LNCaP clone FGC (cell line): ENCODE measurements at regions not wholly inside any gene's neighbourhood (a gene's known extent, or its start where the extent isn't known, plus 50 kb on each side); places are given as distances from the start of the nearest gene placed in this dataset.

Experiments used
- DNase-seq: peaks from one replicate; pipeline ENCODE4 v3.0.0-alpha.2; 2011; ENCODE audit warnings: low read depth
- H3K4me3 ChIP-seq: 2 replicates; pipeline ENCODE4 v1.5.1; 2011; ENCODE audit warnings: mild to moderate bottlenecking, low read depth, low read length, control low read depth
- TF ChIP-seq, protein P1 (sequence below): IDR thresholded peaks from 2 replicates; pipeline ENCODE4 v1.5.1; 2012; ENCODE audit warnings: mild to moderate bottlenecking; ENCODE audit not compliant: control insufficient read depth, insufficient read depth; ENCODE audit errors: extremely low read depth

DNA sequence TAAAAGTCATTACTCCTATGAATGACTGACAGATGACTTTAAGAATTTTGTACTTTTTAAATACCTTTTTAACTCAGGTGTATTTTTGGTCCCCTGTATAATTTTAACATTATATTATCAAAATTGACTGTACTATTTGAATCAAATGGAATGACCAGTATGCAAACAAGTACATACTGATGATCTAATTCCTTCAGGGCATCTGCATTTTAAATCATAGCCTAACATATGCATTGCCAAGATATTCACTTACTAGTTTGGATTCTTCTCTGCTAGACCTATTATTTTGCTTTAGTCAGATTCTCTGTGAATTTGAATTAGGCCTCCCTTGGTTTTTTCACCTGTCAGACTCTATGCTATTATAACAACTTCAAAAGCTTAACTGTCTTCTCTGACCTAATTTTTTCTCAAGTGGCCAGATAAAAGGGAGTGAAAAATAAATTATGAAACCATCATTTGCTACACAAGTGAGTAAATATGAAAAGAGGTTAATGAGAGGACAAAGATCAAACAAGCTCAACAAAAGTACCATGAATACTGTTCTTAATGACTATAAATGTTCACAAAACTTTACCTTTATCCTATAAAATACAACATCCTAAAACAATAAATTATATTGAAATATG is 1505.2 kb upstream of the CDH9 start:
- TF ChIP-seq, protein P1, sequence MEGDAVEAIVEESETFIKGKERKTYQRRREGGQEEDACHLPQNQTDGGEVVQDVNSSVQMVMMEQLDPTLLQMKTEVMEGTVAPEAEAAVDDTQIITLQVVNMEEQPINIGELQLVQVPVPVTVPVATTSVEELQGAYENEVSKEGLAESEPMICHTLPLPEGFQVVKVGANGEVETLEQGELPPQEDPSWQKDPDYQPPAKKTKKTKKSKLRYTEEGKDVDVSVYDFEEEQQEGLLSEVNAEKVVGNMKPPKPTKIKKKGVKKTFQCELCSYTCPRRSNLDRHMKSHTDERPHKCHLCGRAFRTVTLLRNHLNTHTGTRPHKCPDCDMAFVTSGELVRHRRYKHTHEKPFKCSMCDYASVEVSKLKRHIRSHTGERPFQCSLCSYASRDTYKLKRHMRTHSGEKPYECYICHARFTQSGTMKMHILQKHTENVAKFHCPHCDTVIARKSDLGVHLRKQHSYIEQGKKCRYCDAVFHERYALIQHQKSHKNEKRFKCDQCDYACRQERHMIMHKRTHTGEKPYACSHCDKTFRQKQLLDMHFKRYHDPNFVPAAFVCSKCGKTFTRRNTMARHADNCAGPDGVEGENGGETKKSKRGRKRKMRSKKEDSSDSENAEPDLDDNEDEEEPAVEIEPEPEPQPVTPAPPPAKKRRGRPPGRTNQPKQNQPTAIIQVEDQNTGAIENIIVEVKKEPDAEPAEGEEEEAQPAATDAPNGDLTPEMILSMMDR = no peak
- H3K4me3 ChIP-seq = no peak overlapping the region
- DNase-seq = no peak

DNA sequence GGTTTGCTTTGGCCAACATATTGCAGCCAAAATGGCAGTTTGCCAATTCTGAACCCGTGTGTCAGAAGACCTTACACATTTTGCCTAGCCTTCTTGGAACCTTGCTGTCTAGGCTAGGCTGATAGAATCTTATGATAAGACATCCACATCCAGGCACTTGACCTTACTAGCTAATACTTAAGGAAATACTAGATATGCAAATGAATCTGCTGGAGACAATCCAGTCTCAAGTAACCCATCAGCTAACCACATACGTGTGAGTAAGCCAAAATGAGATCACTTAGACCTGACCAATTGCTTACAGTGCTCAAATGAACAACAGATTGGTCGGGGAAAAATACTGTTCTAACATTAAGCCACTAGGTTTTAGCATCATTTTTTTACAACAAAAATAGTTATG is 1504.6 kb upstream of the CDH9 start:
- TF ChIP-seq, protein P1 = no peak
- no peak for DNase-seq
- H3K4me3 ChIP-seq = no peak overlapping the region

GRCh38 chr5:28523888-28524635 is 1485.7 kb upstream of the CDH9 start:
- H3K4me3 ChIP-seq = no peak overlapping the region
- TF ChIP-seq, protein P1 = no peak
- DNase-seq = peak; percentile 39

GRCh38 chr5:28523416-28523815 is 1485.0 kb upstream of the CDH9 start:
- no peak overlapping the region for H3K4me3 ChIP-seq
- no peak for DNase-seq
- TF ChIP-seq, protein P1 = no peak

GRCh38 chr5:28517691-28518090 is 1479.3 kb upstream of the CDH9 start:
- DNase-seq = no peak
- TF ChIP-seq, protein P1 = no peak
- H3K4me3 ChIP-seq = no peak overlapping the region

- H3K4me3 ChIP-seq = no peak overlapping the region
- no peak for DNase-seq
- TF ChIP-seq, protein P1 = no peak
Observed at GRCh38 chr5:28516722-28517121, 1478.3 kb upstream of the CDH9 start.
